NAMALWA (cell line): ENCODE measurements at regions not wholly inside any gene's neighbourhood (a gene's known extent, or its start where the extent isn't known, plus 50 kb on each side); places are given as distances from the start of the nearest gene placed in this dataset.
"Not testable (repeated sequence)": the region's sequence is repeated elsewhere in the genome, so short reads cannot be mapped to it uniquely, and the experiment has no call there.

ENCODE experiments used
- DNase-seq: peaks from one replicate; pipeline ENCODE4 v3.0.0-alpha.2; 2015; ENCODE audit warnings: low spot score

DNA sequence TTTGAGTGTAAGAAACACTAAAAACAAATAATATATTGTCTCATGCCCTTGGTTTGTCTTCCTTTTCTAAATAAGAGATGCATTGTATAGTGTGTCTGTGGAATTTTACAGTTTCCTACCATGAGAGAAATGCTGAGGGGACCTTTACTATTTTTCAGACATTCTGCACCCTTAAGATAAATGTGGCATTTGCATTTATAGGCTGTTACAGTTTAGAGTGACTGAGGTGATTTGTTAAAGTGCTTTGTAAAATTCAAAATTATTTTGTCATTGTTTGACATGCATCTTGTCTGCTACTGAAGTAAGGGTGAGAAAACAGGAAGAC lies 78.9 kb upstream of the ZSWIM2 start:
- DNase-seq: no peak

DNA sequence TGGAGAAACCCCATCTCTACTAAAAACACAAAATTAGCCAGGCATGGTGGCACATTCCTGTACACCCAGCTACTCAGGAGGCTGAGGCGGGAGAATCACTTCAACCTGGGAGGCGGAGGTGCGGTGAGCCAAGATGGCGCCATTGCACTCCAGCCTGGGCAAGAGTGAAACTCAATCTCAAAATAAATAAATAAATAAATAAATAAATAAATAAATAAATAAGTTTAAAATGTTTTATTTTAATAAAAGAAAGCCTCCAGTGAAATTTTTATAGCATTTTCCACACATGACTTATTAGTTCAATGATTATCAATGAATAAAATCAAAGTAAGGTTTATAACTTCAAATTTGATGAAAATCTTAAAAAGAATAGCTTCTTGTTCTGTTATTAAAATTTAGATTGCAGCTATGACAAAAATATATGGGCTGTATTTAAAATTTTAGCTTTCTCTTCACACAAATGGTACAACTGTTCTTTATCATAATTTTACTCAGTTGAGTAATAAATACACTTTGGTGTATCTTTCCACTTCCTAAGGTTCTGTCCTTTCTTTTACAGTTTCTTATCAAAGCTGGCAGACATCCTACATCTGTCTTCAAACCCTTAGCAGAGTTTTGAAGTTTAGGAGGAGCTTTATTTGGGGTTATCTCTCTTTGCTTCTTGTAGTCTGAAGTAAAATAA lies 78.4 kb upstream of the ZSWIM2 start:
- no peak for DNase-seq

DNA sequence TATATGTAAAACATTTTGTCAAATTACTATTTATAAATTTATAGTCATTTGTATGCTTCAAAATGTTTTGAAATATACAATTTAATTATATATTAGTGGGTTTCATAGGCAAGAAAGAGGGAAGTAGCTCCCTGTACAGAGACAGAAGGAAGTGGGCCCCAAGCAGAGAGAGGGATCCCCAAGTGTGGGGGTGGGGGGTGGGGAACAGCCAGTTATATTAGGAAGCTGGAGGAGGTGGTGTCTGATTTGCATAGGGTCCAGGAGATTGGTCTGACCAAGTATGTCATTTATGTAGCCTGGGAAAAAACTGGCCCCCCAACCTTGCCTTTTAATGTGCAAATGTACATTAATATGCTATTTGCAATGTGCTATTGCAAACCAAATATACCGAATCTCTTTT lies 76.5 kb upstream of the ZSWIM2 start:
- DNase-seq: no peak

DNA sequence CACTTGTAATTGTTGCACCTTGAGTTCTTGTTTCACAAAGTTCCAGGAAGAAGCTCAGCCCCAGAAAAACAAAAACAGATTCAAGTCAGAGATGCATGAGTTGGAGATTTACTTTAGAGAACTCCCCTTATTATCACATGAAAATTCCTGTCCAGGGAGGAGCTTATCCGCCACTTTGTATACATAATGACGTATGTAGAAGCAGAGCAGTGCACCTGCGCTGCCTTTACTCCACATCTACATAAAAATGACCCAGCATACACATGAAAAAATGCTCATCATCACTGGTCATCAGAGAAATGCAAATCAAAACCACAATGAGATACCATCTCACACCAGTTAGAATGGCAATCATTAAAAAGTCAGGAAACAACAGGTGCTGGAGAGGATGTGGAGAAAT lies 73.3 kb upstream of the ZSWIM2 start:
- not testable (repeated sequence) for DNase-seq

DNA sequence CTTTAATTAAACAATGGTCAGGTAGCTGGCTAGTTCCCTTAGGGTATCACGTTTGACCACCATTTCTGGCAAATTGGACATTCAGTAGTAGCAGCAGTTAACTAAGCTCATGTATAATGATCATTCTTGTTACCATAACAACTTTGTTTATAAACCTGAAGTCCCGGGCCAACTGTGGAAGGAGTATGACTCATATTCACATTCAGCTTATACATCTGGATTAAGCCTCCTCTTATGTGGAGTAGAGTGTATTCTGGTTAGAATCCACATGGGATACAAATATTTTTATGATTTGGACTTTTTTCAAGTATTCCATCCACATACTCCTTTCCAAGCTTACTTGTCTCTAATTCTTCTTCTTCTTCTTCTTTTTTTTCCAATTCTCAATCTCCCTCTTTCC lies 70.3 kb upstream of the ZSWIM2 start:
- no peak for DNase-seq

DNA sequence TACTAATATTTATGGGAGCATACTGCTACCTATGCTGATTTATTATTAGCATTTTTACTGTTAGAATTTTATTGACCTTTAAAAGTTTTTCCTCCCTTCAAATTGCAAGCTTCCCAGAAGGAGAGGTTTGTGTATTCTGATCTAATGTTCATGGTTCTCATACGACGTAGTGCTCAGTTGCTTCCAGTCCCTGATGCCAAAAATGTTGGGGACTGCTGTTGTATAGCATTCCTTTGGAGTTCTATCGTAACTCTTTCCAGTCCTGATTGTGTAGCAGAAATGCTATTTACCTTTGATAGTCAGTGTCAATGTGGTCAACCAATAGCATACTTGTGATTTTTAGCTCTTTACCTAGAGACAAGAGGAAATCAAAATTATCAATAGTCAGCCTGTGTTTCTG lies 69.5 kb upstream of the ZSWIM2 start:
- DNase-seq: no peak

DNA sequence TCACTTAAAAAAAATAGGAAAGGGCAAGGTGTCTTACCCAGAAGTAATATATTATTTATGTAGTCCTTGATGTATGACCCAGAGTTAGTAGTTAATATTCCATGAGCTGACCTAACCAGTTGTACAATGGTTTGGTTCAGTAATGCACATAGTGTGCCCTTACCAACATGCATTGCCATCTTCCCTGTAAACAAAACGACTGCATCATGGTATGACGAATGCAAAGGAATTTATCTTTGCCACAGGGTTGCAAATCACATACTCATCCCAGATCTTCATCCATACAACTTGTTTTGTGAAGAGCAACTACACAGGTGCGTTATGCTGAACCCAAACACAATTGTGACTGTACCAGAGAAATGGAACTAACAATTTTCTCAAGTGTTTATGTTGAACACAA lies 68.9 kb upstream of the ZSWIM2 start:
- no peak for DNase-seq

DNA sequence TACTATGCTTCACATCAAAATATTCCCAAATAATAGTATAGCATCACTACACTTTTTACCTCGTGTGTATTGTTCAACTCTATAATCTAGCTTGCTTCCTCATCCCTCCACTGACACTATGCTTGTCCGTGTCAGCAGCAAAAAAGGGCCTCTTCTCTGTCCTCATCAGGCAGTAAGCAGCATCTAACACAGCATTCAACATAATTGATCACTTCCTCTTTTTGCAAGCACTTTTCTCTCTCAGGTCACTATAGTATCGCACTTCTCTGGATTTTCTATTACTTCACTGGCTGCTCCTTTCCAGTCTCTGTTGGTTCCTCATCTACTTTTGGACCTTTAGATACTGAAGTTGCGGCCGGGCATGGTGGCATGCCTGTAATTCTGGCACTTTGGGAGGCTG lies 64.9 kb upstream of the ZSWIM2 start:
- DNase-seq: peak; percentile 27

DNA sequence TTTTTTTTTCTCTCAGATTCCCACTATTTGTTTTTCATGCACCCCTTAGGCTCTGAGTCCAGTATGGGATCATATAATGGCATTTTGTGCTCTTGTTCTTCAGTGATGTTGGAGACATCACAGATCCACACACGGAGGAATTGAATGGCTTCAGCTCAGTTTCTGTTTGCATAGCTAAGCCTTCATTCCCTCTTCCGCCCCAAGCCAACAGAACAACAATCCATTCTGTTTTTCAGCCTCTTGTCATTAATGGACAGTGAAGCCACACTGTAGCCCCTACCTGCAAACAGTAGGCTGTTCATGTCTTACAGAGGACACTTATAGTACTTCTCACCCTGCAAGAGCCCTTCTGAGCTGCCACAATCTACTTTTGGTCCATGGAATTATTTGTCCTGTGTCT lies 64.0 kb upstream of the ZSWIM2 start:
- DNase-seq: no peak

DNA sequence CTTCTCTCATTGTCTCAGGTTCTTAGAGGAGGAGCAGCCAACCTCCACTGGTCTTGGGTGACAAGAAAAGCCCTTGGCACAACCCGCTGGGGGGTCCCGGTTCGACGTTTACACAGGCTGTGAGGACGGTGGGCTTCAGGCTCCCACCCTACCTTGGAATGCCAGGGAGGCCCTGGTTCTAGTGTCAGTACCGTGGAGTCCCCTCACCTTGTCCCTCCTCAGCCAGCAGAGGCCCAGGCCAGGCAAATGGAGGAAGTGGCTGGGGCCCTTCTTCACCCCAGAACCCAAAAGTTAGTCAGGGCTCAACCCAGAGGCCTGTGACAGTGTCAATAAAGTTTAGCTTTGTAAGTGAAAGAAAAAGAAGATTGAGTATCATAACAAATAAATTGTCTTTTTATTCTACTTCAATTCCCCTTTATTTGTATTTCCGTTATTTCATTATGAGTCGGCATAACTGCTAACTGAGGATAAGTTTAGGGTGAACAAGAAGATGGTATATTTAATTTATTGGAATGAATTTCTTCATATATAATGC lies 62.6 kb upstream of the ZSWIM2 start:
- no peak for DNase-seq

DNA sequence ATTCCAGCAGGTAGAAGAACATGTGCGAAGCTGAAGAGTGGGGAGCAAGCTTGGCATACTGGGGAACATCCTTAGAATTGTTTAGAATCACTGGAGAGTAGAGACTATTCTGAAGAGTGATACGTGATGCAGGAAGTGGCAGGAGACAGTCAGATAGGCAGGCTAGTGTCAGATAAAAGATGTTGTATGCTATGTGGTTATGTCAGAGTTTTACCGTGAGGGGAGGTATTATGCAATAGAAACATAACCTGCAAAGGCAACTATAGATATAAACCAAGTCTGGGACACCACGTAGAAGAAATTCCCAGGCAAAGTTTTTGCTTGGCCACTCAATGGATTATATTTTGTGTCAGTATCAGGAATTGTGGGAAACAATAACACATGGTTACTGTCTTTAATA lies 62.0 kb upstream of the ZSWIM2 start:
- DNase-seq: no peak

DNA sequence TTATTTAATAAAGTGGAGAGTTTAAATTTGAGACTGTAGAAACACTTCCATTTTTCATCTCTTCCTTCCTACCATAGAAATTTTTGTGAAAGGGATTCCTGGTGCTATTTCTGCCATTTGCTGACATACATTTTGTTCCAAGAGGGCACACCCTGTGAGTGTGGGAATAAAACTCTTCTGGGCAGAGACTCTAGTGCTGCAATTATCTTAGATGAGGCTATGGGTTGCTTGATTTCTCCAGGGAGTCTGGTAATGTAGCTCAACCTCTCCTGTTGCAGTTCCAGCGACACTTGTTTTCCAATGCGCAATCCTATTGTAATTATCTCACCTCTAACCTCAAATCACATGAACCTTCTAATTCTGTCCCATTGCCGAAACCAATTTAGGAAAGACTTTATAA lies 60.1 kb upstream of the ZSWIM2 start:
- no peak for DNase-seq

DNA sequence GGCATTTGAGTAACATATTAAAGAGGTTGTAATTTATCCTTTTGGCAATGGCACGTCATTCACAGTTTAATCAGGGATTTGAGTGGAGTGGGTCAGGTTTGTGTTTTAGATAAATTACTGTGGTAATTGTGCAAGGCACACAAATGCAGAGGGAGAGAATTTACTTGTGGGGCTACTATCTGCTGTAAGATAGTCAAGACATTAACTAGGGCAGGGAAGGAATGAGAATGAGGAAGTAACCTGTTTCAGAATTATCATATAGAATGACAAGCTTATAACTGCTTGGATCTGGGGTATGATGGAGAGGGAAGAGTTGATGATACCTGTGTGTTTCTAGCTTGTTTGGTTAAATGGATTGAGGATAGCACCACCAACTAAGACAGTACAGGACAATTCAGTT lies 58.9 kb upstream of the ZSWIM2 start:
- no peak for DNase-seq

DNA sequence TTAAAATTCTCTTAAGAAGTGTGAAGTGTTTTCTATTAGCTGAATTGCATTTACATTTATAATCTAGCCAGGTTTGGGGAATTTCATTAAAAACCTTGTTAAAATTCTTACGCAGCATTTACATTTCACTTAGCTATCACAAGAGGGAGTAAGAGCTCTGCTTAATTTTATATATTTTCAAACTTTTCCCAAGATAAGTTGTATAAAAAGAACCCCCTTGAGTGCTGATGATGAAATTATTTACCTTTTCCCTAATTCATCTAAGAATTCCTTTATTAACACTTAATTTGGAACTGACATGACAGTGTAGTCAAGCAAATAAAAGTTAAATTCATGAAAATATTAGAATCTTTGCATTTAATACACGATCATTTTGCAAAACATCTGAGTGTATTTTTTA lies 54.2 kb upstream of the ZSWIM2 start:
- DNase-seq: peak; percentile 24
